HCT116 (cell line): ENCODE measurements at regions not wholly inside any gene's neighbourhood (a gene's known extent, or its start where the extent isn't known, plus 50 kb on each side); places are given as distances from the start of the nearest gene placed in this dataset.

Experiments used
- ATAC-seq: fragments of 200-7000 bp; cut with Tn5 transposase; 2 replicates; pipeline ENCODE4 v1.9.1; 2020; ENCODE audit warnings: mild to moderate bottlenecking, moderate library complexity
- BruUV-seq: library from RNA; stranded (reverse); fragments of 400-500 nt; replicated peaks from 2 replicates; lab custom pipeline; 2021; lab: Mats Ljungman, UMichigan
- CTCF ChIA-PET: fragments of 300-600 bp; sonication (Branson Sonifier 250); formaldehyde crosslinking; loops from one replicate; lab custom pipeline; 2021; ENCODE audit warnings: antibody characterized with exemption; lab: Charles Lee
- POLR2A ChIA-PET: fragments of 300-600, 350-600 bp; sonication (Branson Sonifier 250); formaldehyde crosslinking; loops from one replicate; lab custom pipeline; 2021; ENCODE audit warnings: antibody characterized with exemption; lab: Charles Lee
- RAD21 ChIA-PET, 2 experiments: fragments of 300-600 bp; sonication (Branson Sonifier 250); formaldehyde crosslinking; loops; one replicate each; lab custom pipeline; 2023; ENCODE audit warnings: low total read pairs in 2 of 2; ENCODE audit not compliant: uncharacterized antibody in 2 of 2, unreplicated experiment in 2 of 2, low non-redundant PET in 1 of 2; lab: Charles Lee
- DNase-seq: peaks from one replicate; pipeline ENCODE4 v3.0.0-alpha.2; 2010; ENCODE audit warnings: low read depth, low spot score
- H2AFZ ChIP-seq: fragments of 200-600 bp; shearing (Covaris generic), sonication (generic); 2 replicates; pipeline ENCODE4 v1.6.1; 2017; ENCODE audit warnings: low read depth, mixed run types, mixed read lengths, antibody characterized with exemption, low read length; ENCODE audit not compliant: poor library complexity, severe bottlenecking
- H3K27ac ChIP-seq: 2 replicates; pipeline ENCODE4 v1.5.1; 2012; ENCODE audit warnings: low read depth, low read length
- H3K27me3 ChIP-seq: fragments of 200-600 bp; sonication (generic); 2 replicates; pipeline ENCODE4 v1.6.1; 2016; ENCODE audit warnings: mixed run types, low read length, mixed read lengths; ENCODE audit not compliant: insufficient read depth
- H3K36me3 ChIP-seq, 2 experiments: fragments of 200-500 bp in 1 of 2; fragments of 200-600 bp in 1 of 2; sonication (Bioruptor generic) in 1 of 2; sonication (generic) in 1 of 2; 2 replicates each; pipeline versions ENCODE4 v1.5.1 to v1.6.1; 2014 to 2016; ENCODE audit warnings: low read length in 2 of 2, inconsistent platforms in 1 of 2, mixed read lengths in 1 of 2, mixed run types in 1 of 2; ENCODE audit not compliant: insufficient read depth in 2 of 2, control insufficient read depth in 1 of 2
- H3K4me1 ChIP-seq, 2 experiments: fragments of 200-600 bp in 1 of 2; sonication (generic) in 1 of 2; 2 replicates each; pipeline versions ENCODE4 v1.5.1 to v1.6.1; 2012 to 2017; ENCODE audit warnings: low read length in 2 of 2, inconsistent platforms in 1 of 2, mild to moderate bottlenecking in 1 of 2, mixed read lengths in 1 of 2, mixed run types in 1 of 2, moderate library complexity in 1 of 2; ENCODE audit not compliant: insufficient read depth in 2 of 2, control insufficient read depth in 1 of 2
- H3K4me2 ChIP-seq: fragments of 200-600 bp; sonication (generic); 2 replicates; pipeline ENCODE4 v1.6.1; 2017; ENCODE audit warnings: mixed run types, low read length, mixed read lengths
- H3K4me3 ChIP-seq, 2 experiments: fragments of 200-600 bp in 1 of 2; sonication (generic) in 1 of 2; replicated peaks in 1 of 2; 2 replicates each; pipeline ENCODE4 v1.5.1; 2011 to 2016; ENCODE audit warnings: low read length in 2 of 2, control low read depth in 1 of 2, low read depth in 1 of 2, mild to moderate bottlenecking in 1 of 2, mixed read lengths in 1 of 2, mixed run types in 1 of 2
- H3K79me2 ChIP-seq: fragments of 200-600 bp; sonication (generic); 2 replicates; pipeline ENCODE4 v1.6.1; 2017; ENCODE audit warnings: mild to moderate bottlenecking, mixed run types, low read length, moderate library complexity, mixed read lengths; ENCODE audit not compliant: insufficient read depth
- H3K9ac ChIP-seq: fragments of 200-600 bp; sonication (generic); 2 replicates; pipeline ENCODE4 v1.6.1; 2016; ENCODE audit warnings: low read length, mixed read lengths
- H3K9me2 ChIP-seq: fragments of 200-600 bp; sonication (generic), shearing (Covaris generic); 2 replicates; pipeline ENCODE4 v1.6.1; 2017; ENCODE audit warnings: mixed run types, mild to moderate bottlenecking, moderate library complexity; ENCODE audit not compliant: insufficient read depth
- H3K9me3 ChIP-seq, 2 experiments: fragments of 200-500 bp in 1 of 2; fragments of 200-600 bp in 1 of 2; sonication (Bioruptor generic) in 1 of 2; sonication (generic) in 1 of 2; 2 replicates each; pipeline ENCODE4 v1.6.1; 2014 to 2017; ENCODE audit warnings: low read length in 2 of 2, mixed read lengths in 2 of 2, inconsistent platforms in 1 of 2, low read depth in 1 of 2, mild to moderate bottlenecking in 1 of 2, mixed run types in 1 of 2, moderate library complexity in 1 of 2; ENCODE audit not compliant: control insufficient read depth in 1 of 2, insufficient read depth in 1 of 2
- H4K20me1 ChIP-seq: fragments of 200-600 bp; sonication (generic), shearing (Covaris generic); 2 replicates; pipeline ENCODE4 v1.6.1; 2017; ENCODE audit warnings: mixed run types, mild to moderate bottlenecking, moderate library complexity; ENCODE audit not compliant: insufficient read depth
- CBX3 ChIP-seq: IDR thresholded peaks from 2 replicates; pipeline ENCODE4 v1.6.1; 2012; ENCODE audit warnings: low read depth
- EZH2 ChIP-seq: fragments of 200-600 bp; sonication (generic); IDR thresholded peaks from 2 replicates; pipeline ENCODE4 v1.6.1; 2017; ENCODE audit warnings: antibody characterized with exemption, mixed run types
- POLR2A ChIP-seq: IDR thresholded peaks from 2 replicates; pipeline ENCODE4 v1.7.0; 2011; ENCODE audit warnings: borderline replicate concordance; ENCODE audit not compliant: insufficient read depth, insufficient read length; ENCODE audit errors: extremely low read depth
- RAD21 ChIP-seq: IDR thresholded peaks from 2 replicates; pipeline ENCODE4 v1.6.1; 2012; ENCODE audit warnings: low read depth, mild to moderate bottlenecking
- SIN3A ChIP-seq: IDR thresholded peaks from 2 replicates; pipeline ENCODE4 v1.6.1; 2012; ENCODE audit warnings: low read depth
- SP1 ChIP-seq: IDR thresholded peaks from 2 replicates; pipeline ENCODE4 v1.6.1; 2012; ENCODE audit warnings: low read depth
- YY1 ChIP-seq: IDR thresholded peaks from 2 replicates; pipeline ENCODE4 v1.6.1; 2011; ENCODE audit warnings: low read length, low read depth, moderate library complexity, mild to moderate bottlenecking; ENCODE audit not compliant: insufficient replicate concordance; ENCODE audit errors: extremely low read depth
- intact Hi-C: fragments of 100-400 bp; cut with micrococcal nuclease; formaldehyde crosslinking; loops from 2 replicates; pipeline ENCODE4 v1.10.0; 2022
- TF ChIP-seq, protein P1 (sequence below), 3 experiments: fragments of 200-600 bp in 1 of 3; sonication (generic) in 1 of 3; IDR thresholded peaks in 2 of 3; conservative IDR thresholded peaks in 1 of 3; 2 replicates each; pipeline ENCODE4 v1.5.1; 2012 to 2017; ENCODE audit warnings: low read depth in 2 of 3, low read length in 2 of 3, antibody characterized with exemption in 1 of 3, borderline replicate concordance in 1 of 3, control low read depth in 1 of 3, mild to moderate bottlenecking in 1 of 3, mixed read lengths in 1 of 3, mixed run types in 1 of 3, moderate library complexity in 1 of 3; ENCODE audit not compliant: insufficient read depth in 1 of 3
- TF ChIP-seq, protein P2 (sequence below): IDR thresholded peaks from 2 replicates; pipeline ENCODE4 v1.6.1; 2012
- TF ChIP-seq, protein P3 (sequence below): IDR thresholded peaks from 2 replicates; pipeline ENCODE4 v1.6.1; 2012

DNA sequence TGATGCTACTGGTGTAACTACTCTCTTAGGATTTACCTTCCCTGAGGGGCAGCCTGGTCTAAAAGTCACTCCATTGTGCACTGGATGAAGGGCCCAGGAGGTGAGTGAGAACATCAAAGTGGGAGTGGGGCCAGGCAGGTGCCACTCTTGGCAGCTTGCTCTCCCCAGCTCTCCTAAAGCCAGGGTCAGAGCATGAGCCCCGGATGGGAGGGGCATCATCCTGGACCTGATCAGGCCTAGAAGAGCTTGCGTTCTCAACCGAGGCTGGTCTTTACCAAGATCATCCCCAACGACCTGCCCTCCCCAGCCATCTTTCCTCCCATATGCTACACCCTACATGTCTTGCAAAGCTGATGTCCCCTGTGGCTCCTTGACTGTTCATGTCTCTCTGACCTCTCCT is 87.1 kb downstream of the AIPL1 start:
- ChIA-PET CTCF (no interaction called here), RAD21 (no interaction called here), POLR2A (no interaction called here)
- no peaks in the 10 kb centered on the region for H4K20me1 ChIP-seq
- H3K27ac ChIP-seq: no peak overlapping the region
- no peaks in the 10 kb centered on the region for H3K9me3 ChIP-seq
- H2AFZ ChIP-seq: no peak overlapping the region
- intact Hi-C loops: no loop called here
- no peak overlapping the region for H3K4me3 ChIP-seq
- H3K4me2 ChIP-seq: no peak overlapping the region
- no peak overlapping the region for H3K9ac ChIP-seq
- H3K36me3 ChIP-seq: no peaks in the 10 kb centered on the region
- H3K9me2 ChIP-seq: no peaks in the 10 kb centered on the region
- H3K4me1 ChIP-seq: no peaks in the 10 kb centered on the region
- H3K79me2 ChIP-seq: no peaks in the 10 kb centered on the region
- H3K27me3 ChIP-seq: peaks cover 50% of the 10 kb centered on the region
- no TSS peak for BruUV-seq
- ATAC-seq (no peak), DNase-seq (no peak)
- no peak for TF ChIP-seq CBX3
- TF ChIP-seq, protein P1, sequence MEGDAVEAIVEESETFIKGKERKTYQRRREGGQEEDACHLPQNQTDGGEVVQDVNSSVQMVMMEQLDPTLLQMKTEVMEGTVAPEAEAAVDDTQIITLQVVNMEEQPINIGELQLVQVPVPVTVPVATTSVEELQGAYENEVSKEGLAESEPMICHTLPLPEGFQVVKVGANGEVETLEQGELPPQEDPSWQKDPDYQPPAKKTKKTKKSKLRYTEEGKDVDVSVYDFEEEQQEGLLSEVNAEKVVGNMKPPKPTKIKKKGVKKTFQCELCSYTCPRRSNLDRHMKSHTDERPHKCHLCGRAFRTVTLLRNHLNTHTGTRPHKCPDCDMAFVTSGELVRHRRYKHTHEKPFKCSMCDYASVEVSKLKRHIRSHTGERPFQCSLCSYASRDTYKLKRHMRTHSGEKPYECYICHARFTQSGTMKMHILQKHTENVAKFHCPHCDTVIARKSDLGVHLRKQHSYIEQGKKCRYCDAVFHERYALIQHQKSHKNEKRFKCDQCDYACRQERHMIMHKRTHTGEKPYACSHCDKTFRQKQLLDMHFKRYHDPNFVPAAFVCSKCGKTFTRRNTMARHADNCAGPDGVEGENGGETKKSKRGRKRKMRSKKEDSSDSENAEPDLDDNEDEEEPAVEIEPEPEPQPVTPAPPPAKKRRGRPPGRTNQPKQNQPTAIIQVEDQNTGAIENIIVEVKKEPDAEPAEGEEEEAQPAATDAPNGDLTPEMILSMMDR (IDR thresholded peaks at IDR 0.05 in 2 of 3, conservative IDR thresholded peaks at IDR 0.05 in 1 of 3; ENCODE audit: borderline replicate concordance in 1 of 3, insufficient read depth in 1 of 3, low read depth in 2 of 3, low read length in 2 of 3): no peak
- no peak for TF ChIP-seq RAD21
- TF ChIP-seq, protein P2, sequence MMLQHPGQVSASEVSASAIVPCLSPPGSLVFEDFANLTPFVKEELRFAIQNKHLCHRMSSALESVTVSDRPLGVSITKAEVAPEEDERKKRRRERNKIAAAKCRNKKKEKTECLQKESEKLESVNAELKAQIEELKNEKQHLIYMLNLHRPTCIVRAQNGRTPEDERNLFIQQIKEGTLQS: no peak
- no peak for TF ChIP-seq SP1
- TF ChIP-seq SIN3A: no peak
- TF ChIP-seq, protein P3, sequence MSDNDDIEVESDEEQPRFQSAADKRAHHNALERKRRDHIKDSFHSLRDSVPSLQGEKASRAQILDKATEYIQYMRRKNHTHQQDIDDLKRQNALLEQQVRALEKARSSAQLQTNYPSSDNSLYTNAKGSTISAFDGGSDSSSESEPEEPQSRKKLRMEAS: no peak
- TF ChIP-seq EZH2: no peak
- TF ChIP-seq YY1: no peak
- no peak for TF ChIP-seq POLR2A
